ENCODE measurements at regions not wholly inside any gene's neighbourhood (a gene's known extent, or its start where the extent isn't known, plus 50 kb on each side); places are given as distances from the start of the nearest gene placed in this dataset.

DNA sequence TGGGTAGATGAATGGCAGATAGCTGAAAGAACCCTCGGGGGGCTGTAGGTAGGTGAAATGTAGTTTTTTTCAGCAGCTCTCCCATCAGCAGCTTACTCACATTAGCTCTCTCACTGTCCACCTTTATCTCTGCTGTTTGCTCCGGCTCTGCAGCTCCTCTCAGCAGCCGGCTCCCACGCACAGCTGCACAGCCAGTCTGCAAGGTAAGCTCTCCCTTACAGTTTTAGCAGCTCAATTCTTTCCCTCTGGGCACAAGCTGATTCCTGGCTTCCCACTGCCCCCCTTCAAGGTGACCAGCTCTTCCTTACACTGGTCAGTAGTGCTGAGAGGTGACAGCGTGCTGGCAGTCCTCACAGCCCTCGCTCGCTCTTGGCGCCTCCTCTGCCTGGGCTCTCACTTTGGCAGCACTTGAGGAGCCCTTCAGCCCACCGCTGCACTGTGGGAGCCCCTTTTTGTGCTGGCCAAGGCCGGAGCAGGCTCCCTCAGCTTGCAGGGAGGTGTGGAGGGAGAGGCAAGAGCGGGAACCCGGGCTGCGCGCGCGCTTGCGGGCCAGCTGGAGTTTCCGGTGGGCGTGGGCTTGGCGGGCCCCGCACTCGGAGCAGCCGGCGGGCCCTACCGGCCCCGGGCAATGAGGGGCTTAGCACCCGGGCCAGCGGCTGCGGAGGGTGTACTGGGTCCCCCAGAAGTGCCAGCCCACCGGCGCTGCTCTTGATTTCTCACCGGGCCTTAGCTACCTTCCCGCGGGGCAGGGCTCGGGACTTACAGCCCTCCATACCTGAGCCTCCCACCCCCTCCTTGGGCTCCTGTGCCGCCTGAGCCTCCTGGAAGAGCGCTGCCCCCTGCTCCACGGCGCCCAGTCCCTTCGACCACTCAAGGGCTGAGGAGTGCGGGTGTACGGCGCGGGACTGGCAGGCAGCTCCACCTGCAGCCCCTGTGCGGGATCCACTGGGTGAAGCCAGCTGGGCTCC is 393.6 kb downstream of the CENPC start:
- H3K27me3 Mint-ChIP-seq (ENCODE audit: unreplicated experiment): no peaks in the 10 kb centered on the region
- H3K36me3 Mint-ChIP-seq (ENCODE audit: unreplicated experiment): no peaks in the 10 kb centered on the region
- no peaks in the 10 kb centered on the region for H3K9me3 Mint-ChIP-seq (ENCODE audit: unreplicated experiment)
- TF ChIP-seq, protein P1, sequence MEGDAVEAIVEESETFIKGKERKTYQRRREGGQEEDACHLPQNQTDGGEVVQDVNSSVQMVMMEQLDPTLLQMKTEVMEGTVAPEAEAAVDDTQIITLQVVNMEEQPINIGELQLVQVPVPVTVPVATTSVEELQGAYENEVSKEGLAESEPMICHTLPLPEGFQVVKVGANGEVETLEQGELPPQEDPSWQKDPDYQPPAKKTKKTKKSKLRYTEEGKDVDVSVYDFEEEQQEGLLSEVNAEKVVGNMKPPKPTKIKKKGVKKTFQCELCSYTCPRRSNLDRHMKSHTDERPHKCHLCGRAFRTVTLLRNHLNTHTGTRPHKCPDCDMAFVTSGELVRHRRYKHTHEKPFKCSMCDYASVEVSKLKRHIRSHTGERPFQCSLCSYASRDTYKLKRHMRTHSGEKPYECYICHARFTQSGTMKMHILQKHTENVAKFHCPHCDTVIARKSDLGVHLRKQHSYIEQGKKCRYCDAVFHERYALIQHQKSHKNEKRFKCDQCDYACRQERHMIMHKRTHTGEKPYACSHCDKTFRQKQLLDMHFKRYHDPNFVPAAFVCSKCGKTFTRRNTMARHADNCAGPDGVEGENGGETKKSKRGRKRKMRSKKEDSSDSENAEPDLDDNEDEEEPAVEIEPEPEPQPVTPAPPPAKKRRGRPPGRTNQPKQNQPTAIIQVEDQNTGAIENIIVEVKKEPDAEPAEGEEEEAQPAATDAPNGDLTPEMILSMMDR (IDR thresholded peaks at IDR 0.05; ENCODE audit: partially characterized antibody, unreplicated experiment): no peak
- no peak for DNase-seq
- H3K4me1 Mint-ChIP-seq (ENCODE audit: low read depth, unreplicated experiment): peaks cover 7% of the 10 kb centered on the region
- H3K4me3 Mint-ChIP-seq (ENCODE audit: unreplicated experiment): no peak overlapping the region
- H3K27ac Mint-ChIP-seq (ENCODE audit: unreplicated experiment): no peak overlapping the region

DNA sequence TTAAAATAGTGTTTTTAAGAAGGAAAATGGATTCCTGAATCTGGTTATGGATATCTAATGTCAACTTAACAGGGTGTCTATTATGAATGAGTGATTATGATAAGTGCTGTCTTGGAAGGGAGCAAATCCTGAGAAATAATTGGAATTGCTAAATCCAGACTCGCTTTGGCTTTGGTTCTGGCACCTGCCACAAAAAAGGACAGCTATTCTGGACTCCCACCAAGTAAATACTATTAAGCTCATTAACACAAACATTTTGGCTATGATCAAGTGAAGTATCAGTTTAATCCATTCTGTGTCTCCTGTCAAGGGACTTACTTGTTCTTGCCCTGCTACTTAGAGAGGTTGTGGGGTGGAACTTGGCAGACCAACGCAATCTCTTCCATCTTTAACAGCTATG is 403.7 kb downstream of the CENPC start:
- Mint-ChIP-seq H3K27me3 (ENCODE audit: unreplicated experiment) (no peaks in the 10 kb centered on the region), H3K4me1 (ENCODE audit: low read depth, unreplicated experiment) (peaks cover 6% of the 10 kb centered on the region), H3K4me3 (ENCODE audit: unreplicated experiment) (no peak overlapping the region), H3K9me3 (ENCODE audit: unreplicated experiment) (no peaks in the 10 kb centered on the region), H3K27ac (ENCODE audit: unreplicated experiment) (no peak overlapping the region), H3K36me3 (ENCODE audit: unreplicated experiment) (no peaks in the 10 kb centered on the region)
- TF ChIP-seq, protein P1 (IDR thresholded peaks at IDR 0.05; ENCODE audit: partially characterized antibody, unreplicated experiment): no peak
- no peak for DNase-seq

DNA sequence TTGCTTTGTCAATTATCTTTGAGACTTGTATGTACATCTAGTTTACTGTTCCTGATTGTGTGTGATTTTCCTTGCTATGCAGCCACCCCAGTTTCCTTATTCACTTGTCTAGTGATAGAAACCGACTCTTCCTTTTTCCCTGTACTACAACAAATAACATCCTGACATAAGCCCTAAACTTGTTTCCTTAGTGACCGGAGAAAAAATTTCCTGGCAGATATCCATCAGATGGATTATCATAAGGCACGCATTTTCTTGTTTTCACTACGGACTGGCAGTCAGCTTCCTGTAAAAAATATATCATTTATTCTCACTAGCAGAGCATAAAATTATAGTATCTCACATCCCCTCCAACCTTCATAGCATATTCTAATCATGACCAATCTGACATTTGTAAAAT is 410.7 kb downstream of the CENPC start:
- TF ChIP-seq, protein P1 (IDR thresholded peaks at IDR 0.05; ENCODE audit: partially characterized antibody, unreplicated experiment): no peak
- no peaks in the 10 kb centered on the region for H3K9me3 Mint-ChIP-seq (ENCODE audit: unreplicated experiment)
- H3K4me1 Mint-ChIP-seq (ENCODE audit: low read depth, unreplicated experiment): peaks cover 6% of the 10 kb centered on the region
- no peaks in the 10 kb centered on the region for H3K36me3 Mint-ChIP-seq (ENCODE audit: unreplicated experiment)
- H3K27me3 Mint-ChIP-seq (ENCODE audit: unreplicated experiment): no peaks in the 10 kb centered on the region
- no peak overlapping the region for H3K4me3 Mint-ChIP-seq (ENCODE audit: unreplicated experiment)
- peak overlapping the region; percentile 14 for H3K27ac Mint-ChIP-seq (ENCODE audit: unreplicated experiment)
- no peak for DNase-seq

DNA sequence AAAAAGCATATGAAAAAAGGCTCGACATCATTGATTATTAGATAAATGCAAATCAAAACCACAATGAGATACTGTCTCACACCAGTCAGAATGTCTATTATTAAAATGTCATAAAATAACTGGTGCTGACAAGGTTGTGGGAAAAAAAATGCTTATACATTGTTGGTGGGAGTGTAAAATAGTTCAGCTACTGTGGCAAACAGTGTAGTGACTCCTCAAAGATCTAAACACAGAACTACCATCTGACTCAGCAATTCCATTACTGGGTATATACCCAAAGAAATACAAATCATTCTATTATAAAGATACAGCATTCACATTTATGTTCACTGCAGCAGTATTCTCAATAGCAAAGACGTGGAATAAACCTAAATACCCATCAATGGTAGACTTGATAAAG is 412.1 kb downstream of the CENPC start:
- no peaks in the 10 kb centered on the region for H3K36me3 Mint-ChIP-seq (ENCODE audit: unreplicated experiment)
- H3K27me3 Mint-ChIP-seq (ENCODE audit: unreplicated experiment): no peaks in the 10 kb centered on the region
- H3K9me3 Mint-ChIP-seq (ENCODE audit: unreplicated experiment): no peaks in the 10 kb centered on the region
- H3K4me3 Mint-ChIP-seq (ENCODE audit: unreplicated experiment): no peak overlapping the region
- TF ChIP-seq, protein P1 (IDR thresholded peaks at IDR 0.05; ENCODE audit: partially characterized antibody, unreplicated experiment): no peak
- no peak overlapping the region for H3K27ac Mint-ChIP-seq (ENCODE audit: unreplicated experiment)
- DNase-seq: no peak
- H3K4me1 Mint-ChIP-seq (ENCODE audit: low read depth, unreplicated experiment): peaks cover 6% of the 10 kb centered on the region

DNA sequence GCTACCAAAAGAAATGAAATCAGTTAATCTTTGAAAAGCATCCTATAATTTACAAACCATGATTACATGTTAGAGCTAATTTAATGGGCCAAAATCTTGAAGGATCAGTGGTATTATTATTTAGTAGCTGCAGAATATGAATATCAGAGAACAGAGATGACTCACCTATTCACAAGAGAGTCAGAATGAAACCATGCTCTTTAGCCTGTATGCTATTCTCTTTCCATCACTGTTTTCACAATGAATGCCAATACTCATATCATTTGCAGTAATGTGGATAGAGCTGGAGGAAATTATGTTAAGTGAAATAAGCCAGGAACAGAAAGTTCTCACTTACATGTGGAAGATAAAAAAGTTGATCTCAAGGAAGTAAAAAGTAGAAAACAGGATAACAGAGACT is 414.1 kb downstream of the CENPC start:
- H3K4me3 Mint-ChIP-seq (ENCODE audit: unreplicated experiment): no peak overlapping the region
- TF ChIP-seq, protein P1 (IDR thresholded peaks at IDR 0.05; ENCODE audit: partially characterized antibody, unreplicated experiment): no peak
- no peak for DNase-seq
- no peak overlapping the region for H3K27ac Mint-ChIP-seq (ENCODE audit: unreplicated experiment)
- no peaks in the 10 kb centered on the region for H3K36me3 Mint-ChIP-seq (ENCODE audit: unreplicated experiment)
- H3K4me1 Mint-ChIP-seq (ENCODE audit: low read depth, unreplicated experiment): peaks cover under 1% of the 10 kb centered on the region
- H3K27me3 Mint-ChIP-seq (ENCODE audit: unreplicated experiment): no peaks in the 10 kb centered on the region
- no peaks in the 10 kb centered on the region for H3K9me3 Mint-ChIP-seq (ENCODE audit: unreplicated experiment)
